SHP77 treated with DMSO at 0.1 percent for 48 hours (cell line): ENCODE measurements at regions not wholly inside any gene's neighbourhood (a gene's known extent, or its start where the extent isn't known, plus 50 kb on each side); places are given as distances from the start of the nearest gene placed in this dataset.

ENCODE experiments used
- DNase-seq: peaks from one replicate; lab custom pipeline; 2025; lab: John Stamatoyannopoulos, UW

- DNase-seq = no peak
Measured at GRCh38 chr6:125658136-125658535, 91.3 kb upstream of the HEY2 start.

- no peak for DNase-seq
Measured at GRCh38 chr6:125658759-125659431, 90.5 kb upstream of the HEY2 start.

- DNase-seq = no peak
Measured at GRCh38 chr6:125659887-125660286, 89.5 kb upstream of the HEY2 start.

GRCh38 chr6:125662296-125662695 is 87.1 kb upstream of the HEY2 start:
- DNase-seq = no peak

- DNase-seq = no peak
Measured at GRCh38 chr6:125665295-125665814, 84.1 kb upstream of the HEY2 start.

- DNase-seq = no peak
Measured at GRCh38 chr6:125667326-125667725, 82.1 kb upstream of the HEY2 start.

- no peak for DNase-seq
Measured at GRCh38 chr6:125668071-125668470, 81.4 kb upstream of the HEY2 start.

GRCh38 chr6:125670568-125670967 is 78.9 kb upstream of the HEY2 start:
- no peak for DNase-seq

GRCh38 chr6:125671323-125671722 is 78.1 kb upstream of the HEY2 start:
- DNase-seq = no peak

GRCh38 chr6:125674230-125674629 is 75.2 kb upstream of the HEY2 start:
- no peak for DNase-seq

GRCh38 chr6:125678601-125679000 is 70.8 kb upstream of the HEY2 start:
- DNase-seq = no peak

- DNase-seq = no peak
Measured at GRCh38 chr6:125679128-125679527, 70.3 kb upstream of the HEY2 start.

GRCh38 chr6:125679651-125680050 is 69.8 kb upstream of the HEY2 start:
- no peak for DNase-seq

- no peak for DNase-seq
Measured at GRCh38 chr6:125682939-125683338, 66.5 kb upstream of the HEY2 start.

GRCh38 chr6:125688138-125688537 is 61.3 kb upstream of the HEY2 start:
- DNase-seq = no peak

GRCh38 chr6:125693480-125693879 is 56.0 kb upstream of the HEY2 start:
- DNase-seq = no peak

- DNase-seq = no peak
Measured at GRCh38 chr6:125699591-125699990, 49.8 kb upstream of the HEY2 start.
